Left ventricle myocardium superior (tissue), 1 donor: ENCODE measurements at regions not wholly inside any gene's neighbourhood (a gene's known extent, or its start where the extent isn't known, plus 50 kb on each side); places are given as distances from the start of the nearest gene placed in this dataset.

Source experiments
- ATAC-seq: fragments of 200-7000 bp; cut with Tn5 transposase; one replicate; pipeline ENCODE4 v1.9.1; 2020; ENCODE audit warnings: mild to moderate bottlenecking, moderate library complexity
- DNase-seq: peaks from one replicate; pipeline ENCODE4 v3.0.0-alpha.2; 2020
- intact Hi-C: fragments of 100-400 bp; cut with micrococcal nuclease; formaldehyde crosslinking; loops from one replicate; pipeline ENCODE4 v1.11.0; 2022
- donor health status: DM: no; HTN: yes; CAD: no; lungs with severe emphysema.

DNA sequence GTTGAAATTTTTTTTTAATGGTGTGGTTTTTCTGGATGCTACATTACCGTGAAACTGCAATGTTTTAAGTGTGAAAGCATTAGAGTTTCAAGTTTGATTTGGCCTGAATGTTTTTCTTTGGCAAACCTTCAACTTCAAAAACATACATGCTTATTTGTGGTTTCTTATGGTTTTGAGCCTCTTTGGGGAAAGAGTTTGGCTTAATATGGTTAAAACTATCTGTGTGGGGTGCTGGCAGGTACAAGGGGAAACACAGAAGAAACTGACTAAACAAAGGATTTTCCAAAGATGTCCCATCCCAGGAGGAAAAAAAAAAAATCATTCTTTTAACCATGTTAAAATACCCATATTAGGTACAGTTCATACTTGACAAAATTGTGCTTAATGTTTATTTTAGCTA, 121.1 kb downstream of the HGF start:
- ATAC-seq = no peak
- no peak for DNase-seq
- intact Hi-C loops = no loop called here

DNA sequence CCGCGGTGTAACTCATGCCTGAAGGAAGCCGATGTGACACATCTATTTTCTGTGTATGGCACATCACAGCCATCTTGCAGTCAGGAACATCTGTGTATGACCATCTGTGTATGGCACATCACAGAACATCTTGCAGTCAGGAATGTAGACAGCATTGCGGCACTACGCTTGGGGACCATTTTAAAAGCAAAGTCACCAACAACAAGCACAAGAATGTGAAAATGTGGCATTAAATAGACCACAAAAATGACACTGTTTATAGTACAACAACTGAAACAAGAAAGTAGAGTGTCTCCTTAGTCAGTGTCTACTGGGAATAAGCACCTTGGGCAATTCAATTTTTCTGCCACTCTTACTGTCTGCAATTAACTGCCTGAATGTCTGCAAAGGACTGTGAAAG, 124.4 kb downstream of the HGF start:
- DNase-seq (no peak), ATAC-seq (no peak)
- intact Hi-C loops = no loop called here

DNA sequence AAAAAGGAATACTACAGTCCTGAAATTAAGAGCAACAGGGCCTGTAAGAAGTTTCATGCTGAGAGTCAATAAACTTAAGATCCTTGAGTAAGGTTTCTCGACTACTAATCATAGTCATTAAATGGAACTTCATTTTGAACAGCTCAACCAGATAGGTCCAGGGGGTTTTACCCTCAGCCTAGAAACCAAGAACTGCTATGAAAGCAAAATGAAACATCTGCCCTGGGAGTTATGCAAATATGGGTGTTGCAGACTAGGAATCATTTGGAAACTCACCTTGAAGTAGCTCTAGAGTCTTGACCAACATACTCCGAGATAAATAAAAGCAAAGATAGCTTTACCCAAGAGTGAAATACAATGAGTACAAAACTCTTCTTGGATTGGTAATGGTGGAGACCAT, 128.0 kb downstream of the HGF start:
- ATAC-seq = no peak
- DNase-seq = no peak
- intact Hi-C loops = no loop called here

DNA sequence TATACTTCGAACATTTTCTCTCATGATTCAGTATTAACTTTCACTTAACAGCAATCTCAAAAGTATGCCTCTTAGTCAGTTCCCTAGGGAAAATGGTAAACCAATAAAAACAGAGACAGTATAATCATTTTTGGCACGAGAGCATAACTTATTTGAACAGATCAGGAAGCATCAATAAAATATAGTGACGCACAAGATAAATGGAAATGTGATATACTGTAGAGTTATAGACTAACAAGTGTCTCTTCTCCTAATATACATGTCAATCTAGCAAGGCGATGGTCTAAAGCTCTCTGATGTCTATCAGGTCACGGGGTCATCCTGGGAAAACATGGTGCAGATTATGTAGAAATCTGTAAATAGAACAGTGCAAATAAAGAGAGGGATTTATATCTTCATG, 131.6 kb downstream of the HGF start:
- DNase-seq = no peak
- intact Hi-C loops = no loop called here
- ATAC-seq = no peak

DNA sequence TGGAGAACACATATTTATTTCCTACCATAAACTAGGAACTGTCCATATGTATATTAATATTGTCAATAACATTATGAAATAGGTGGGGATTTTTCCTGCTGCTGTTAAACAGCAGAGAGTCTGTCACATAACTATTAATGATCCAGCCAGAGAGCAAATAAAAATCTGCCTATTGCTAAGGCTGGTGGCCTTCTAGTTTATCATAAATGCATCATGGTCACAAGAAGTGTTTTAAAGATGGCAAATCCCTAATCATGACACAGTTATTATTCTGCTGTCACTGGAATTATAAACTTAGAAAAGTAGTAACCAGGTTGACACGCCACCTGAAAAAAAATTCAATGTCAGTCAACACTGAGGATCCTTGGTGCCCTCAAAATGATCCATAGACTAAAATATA, 132.3 kb downstream of the HGF start:
- intact Hi-C loops = no loop called here
- DNase-seq = no peak
- no peak for ATAC-seq

DNA sequence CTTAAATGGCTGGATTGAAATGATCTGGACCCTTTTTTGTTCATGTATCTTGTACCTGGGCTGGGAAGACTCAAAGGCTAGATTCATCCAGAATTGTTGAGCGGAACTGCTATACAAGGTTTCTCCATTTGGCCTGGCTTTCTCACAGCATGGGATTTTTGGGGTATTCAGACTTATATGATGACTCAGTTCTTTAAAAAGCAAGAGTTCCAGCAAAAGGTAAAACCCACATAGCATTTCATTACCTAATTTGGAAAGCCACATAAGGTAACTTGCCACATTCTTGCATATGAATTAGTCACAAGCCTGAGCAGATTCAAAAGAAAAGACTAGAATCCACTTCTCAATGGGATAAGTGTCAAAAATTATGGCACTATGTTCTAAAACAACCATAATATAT, 137.4 kb downstream of the HGF start:
- no peak for ATAC-seq
- intact Hi-C loops = no loop called here

DNA sequence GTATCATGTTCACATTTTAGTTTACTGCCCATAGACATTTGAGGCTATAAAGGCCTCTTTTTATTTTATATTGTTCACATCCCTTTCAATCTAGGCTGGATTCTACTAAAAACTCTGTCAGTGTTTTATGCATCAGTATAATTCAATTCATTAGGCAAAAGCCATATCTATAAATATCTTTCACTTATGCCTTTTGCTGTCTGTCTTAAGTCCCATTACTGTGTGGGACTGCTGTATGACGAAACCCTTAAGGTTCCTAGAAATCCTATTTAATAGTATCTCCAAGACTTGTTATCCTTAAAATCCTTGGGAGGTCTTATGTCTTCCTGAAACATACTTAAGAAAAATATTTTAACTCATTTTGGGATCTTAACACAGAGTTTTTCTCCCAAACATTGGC, 139.2 kb downstream of the HGF start:
- intact Hi-C loops = no loop called here
- DNase-seq = no peak
- ATAC-seq = no peak

More for the DNA sequence above, 137.4 kb downstream of the HGF start:
- DNase-seq = no peak

DNA sequence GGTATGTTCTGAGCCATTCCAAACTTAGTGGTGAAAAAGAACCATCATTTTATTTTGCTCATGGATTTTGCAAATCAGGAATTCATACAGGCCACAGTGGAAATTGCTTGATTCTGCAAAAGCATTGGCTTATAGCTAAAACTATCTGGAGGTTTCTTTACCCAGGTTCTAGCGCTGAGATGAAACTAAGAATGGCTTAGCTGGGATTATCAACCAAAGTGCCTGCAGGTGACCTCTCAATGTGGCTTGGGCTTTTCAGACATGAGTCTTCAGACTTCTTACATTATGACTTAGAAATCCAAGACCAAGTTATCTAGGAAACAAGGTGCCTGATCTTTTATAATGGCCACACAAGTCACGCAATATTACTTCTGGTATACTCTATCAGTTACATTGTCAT, 140.1 kb downstream of the HGF start:
- DNase-seq (no peak), ATAC-seq (no peak)
- intact Hi-C loops = no loop called here

DNA sequence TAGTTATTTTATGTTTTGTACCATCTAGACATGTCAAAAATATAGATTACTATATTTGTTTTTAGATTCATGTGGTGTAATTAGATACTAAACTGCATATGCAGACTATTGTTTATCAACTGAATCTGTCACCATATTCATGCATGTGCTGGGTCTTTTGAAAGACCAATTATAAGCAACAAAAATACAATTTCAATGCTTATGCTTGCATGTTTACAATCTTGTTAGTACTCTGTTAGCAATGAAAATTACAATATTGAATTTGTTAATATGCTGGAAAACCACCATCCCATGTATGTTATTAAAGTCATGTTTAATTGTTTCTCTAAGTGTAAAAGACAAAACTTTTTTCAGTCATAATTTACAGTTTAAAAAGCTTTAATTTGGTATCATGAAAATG, 140.9 kb downstream of the HGF start:
- no peak for ATAC-seq
- intact Hi-C loops = no loop called here
- no peak for DNase-seq

DNA sequence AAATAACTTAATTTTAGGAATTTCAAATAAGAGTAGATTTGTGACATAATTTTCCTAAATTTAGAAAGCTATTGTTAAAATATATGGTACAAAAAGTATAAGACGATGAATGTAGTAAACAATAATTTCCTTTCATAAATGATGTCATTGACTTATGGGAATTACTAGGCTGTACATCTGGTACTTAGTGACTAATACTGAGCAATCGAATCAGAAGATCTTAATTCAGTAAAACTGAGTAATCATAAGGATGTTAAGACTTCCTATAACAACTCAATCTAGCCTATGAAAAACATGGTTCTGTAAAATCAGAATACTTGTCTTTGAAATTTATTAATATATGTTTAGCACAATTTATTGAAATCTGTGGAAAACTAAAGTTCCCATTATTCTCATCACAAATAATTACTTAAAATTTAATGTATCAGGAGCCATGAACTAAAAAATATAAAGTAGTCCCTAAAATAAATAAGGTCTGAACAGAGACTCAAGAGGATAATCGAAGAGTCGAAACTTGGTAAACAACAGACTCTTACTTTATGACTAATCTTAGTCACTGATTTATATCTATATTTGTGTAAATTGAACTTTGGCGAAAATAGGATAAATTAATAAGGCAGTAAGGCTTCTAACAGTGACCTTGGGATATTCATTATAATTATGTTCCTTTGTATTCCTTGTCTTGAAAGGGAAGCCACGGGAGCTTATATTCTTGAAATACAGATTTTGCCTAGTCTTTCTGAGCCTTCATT, 142.1 kb downstream of the HGF start:
- no peak for DNase-seq
- ATAC-seq = no peak
- intact Hi-C loops = no loop called here

DNA sequence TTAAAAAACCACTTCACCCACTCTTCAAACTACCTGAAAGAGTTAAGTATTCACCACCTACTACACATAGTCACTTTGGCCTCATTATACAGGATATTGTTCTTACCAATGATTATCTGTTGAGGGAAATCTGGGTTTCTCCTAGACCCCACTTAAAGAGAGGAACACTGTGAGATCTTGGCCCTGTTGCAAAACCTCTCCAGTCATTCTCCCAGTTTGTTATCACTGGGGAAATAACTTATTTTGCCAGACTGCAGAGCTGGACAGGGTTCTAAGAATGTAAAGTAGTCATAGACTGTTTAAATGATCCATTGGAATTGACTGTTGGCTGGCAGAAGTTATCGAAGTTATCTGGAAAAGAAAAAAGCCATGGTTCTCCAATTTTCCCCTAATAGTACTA, 143.8 kb downstream of the HGF start:
- no peak for DNase-seq
- intact Hi-C loops = no loop called here
- no peak for ATAC-seq

DNA sequence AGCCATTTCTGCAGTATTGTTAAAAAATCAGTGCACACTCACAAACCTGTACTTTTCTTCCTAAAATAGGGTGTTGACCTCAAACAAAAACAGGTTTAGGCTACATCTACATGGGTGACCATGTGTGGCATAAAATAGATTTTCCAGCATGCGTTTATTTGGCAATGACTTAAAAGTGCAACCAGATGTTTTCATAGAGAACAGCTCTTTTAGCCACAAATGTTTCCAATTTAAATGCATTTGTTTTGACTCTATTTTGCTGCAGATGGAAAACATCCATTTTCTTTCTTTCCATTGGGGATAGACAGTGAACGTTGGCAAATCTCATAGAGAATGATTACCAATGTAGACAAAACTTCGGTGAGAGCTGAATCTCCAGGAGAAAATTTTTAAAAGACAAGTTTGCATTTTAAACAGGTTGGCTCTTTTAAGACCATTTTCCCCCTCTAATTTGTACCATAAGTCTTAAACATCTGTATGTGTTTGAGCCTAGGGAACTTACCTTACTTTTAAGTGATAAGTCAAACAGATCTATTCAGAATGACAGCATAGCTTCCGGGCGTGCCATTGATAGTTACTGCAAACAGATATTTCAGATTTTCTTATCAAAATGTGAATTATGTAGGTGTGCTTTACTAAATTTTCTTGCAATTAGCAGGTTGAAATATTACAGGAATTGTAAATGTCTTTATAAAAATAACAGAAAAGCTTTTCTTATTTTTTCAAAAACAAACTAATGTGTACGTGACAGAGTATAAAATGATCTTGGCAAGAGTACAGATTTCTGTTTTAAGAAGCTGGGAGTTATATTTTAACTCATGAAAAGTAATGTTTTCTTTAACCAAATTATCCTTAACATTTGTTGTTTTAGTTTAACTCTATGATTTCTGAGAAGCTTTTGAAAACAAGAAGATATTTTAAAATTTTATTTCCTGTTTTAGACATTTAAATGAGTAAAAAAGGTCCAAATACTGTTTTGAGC, 144.9 kb downstream of the HGF start:
- no peak for ATAC-seq
- intact Hi-C loops = no loop called here
- DNase-seq = no peak

DNA sequence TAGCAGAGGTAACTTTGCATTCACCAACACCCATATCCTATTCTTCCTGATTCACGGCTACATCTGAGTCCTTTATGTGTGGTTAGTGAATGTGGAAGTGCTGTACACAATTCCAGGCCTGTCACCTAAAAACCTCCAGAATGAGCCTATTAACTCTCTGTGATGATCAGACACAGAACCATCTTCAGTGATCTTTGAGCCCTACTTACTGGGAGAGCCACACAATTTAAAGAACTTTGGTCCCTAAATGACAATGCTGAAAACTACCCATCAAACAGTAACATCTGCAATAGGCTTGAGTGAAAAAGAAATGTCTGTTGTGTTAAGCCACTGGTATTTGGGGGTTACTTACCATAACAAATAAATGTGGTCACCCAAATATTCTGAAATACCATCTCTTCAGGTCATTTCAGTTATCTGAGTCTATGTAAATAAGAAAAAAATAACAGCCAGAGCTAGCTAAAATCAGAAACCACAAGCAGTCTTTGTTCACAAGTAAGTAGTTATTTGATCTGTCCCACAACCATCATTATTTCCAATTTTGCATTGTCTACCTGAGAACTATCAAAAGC, 145.7 kb downstream of the HGF start:
- no peak for DNase-seq
- intact Hi-C loops = no loop called here
- ATAC-seq = no peak

DNA sequence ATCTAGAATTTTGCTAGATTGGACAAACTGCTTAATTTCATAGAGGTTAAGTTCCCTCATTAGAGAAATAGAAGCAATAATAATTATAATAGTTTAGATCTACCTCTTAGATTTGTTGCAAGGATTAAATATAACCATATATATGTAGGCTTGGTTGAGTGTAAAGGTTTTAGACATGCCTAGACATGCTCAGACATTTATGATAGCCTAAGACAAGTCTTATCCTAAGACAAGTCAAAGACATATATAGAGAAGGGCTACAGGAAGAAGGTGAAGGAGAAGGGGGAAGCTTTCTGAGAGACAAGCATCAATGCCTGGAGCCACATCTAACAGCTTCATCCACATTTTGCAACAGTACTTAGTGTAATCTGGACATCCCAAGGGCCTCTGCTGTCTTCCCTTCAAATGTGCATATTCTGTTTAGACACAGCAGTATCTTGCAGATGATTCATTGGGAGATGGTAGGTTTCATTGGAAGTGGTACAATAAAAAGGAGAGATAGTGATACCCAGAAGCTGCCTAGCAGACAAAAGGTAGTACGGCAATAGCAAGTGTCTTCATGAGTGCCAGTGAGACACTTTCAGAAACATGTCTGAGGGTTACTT, 146.5 kb downstream of the HGF start:
- no peak for ATAC-seq
- DNase-seq = no peak
- intact Hi-C loops = no loop called here

DNA sequence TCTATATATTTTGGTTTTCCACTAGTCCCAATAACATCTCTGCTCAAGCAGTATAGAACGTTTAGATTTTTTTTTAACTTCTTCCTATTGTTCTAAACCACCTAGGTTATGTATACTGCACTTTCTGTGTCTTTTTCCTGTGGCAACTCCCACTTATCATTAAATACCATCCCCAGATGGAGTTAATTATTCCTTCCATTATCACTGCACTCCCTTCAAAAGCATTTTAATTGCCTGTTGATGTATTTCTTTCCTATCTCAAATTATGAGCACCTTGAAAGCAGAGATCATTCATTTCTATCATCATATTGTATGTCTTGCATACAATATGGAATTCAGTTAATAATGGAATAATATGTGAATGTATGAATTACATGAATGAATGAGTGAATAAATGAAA, 148.0 kb downstream of the HGF start:
- DNase-seq = no peak
- ATAC-seq = no peak
- intact Hi-C loops = no loop called here

DNA sequence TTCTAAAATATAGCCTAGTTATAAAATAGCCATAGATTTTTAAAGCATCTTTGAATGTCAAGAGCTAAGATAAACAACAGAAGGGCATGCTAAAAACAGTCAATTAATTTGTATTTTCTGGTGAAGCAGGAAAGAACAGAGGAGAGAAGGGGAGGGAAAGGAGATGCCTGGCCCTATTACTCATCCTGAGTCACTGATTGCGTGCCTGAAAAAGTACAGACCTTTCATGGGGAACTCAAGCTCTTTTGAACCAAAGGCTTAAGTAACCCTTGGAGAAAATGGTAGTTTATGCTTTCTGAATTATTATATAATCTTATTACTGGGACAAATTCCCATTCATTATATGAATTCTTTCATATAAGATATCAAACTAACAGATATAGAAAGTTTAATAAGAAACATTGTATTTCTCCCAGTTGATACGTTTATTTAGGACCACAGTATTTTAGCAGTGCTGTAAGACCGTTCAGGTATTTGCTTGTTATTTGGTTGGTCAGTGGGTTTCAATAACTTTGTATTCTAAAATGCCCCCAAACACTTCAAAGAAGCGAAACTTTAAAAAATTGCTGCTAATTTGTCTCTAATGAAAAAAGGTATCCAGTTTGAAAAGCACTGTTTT, 151.3 kb downstream of the HGF start:
- intact Hi-C loops = no loop called here
- DNase-seq (no peak), ATAC-seq (no peak)

DNA sequence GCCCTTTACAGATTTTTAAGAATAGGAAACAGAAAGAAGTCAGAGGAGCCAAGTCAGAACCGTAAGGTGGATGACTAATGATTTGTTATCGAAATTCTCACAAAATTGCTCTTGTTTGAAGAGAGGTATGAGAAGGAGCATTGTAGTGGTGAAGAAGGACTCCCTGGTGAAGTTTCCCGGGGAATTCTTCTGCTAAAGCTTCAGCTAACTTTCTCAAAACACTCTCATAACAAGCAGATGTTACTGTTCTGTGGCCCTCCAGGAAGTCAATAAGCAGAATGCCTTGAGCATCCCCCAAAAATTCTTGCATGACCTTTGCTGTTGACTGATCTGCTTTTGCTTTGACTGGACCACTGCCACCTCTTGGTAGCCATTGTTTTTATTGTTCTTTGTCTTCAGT, 152.9 kb downstream of the HGF start:
- DNase-seq = no peak
- no peak for ATAC-seq
- intact Hi-C loops = no loop called here

DNA sequence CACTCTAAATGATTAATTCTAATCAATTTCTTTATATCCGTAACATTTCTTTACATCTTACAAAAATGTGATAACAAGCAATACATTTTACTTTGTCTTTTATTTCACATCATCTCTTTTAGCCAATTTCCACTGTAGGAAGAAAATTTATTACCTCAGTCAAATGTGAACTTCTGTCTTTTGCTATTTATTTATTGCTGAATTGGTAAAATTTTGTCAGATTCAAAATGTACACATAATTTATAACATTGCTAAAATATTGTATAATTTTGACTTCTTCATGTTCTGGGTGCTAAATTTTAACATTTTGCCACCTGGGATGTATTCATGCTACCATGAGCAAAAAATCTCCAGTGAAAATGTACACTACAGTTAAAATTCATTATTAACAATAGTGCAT, 158.0 kb downstream of the HGF start:
- intact Hi-C loops = no loop called here
- DNase-seq (no peak), ATAC-seq (no peak)

DNA sequence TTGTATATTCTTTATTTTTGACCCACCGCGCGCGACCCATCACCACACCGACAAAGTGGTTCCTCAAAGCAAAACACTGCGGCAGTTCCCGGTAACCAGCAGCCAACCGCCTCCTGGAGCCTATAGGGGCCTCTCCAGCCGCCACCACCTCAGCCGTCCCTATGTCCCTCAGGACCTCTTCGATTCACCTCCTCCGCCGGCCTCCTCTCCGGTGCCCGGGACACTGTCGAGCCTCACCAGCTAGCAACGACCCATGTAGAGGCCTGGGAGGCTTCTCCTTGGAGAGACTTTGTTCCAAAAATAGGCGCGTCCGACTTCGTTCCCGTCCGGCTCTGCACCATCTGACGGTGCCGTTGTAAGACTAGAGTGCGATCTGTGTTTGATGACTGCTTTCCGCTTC, 158.8 kb downstream of the HGF start:
- no peak for ATAC-seq
- intact Hi-C loops = no loop called here
- peak; percentile 21 for DNase-seq
